EH (cell line): ENCODE measurements at regions not wholly inside any gene's neighbourhood (a gene's known extent, or its start where the extent isn't known, plus 50 kb on each side); places are given as distances from the start of the nearest gene placed in this dataset.

Experiments
- DNase-seq: peaks from one replicate; pipeline ENCODE4 v3.0.0-alpha.2; 2015; ENCODE audit warnings: low read depth

- no peak for DNase-seq
Measured at GRCh38 chr7:115708013-115708341, 322.6 kb downstream of the TFEC start.

- DNase-seq: peak; percentile 16
Measured at GRCh38 chr7:115707258-115708012, 323.1 kb downstream of the TFEC start.

- DNase-seq: no peak
Measured at GRCh38 chr7:115704884-115705283, 325.7 kb downstream of the TFEC start.

- DNase-seq: no peak
Measured at GRCh38 chr7:115701141-115701540, 329.4 kb downstream of the TFEC start.

- DNase-seq: no peak
Measured at GRCh38 chr7:115694424-115694823, 336.1 kb downstream of the TFEC start.

- no peak for DNase-seq
Measured at GRCh38 chr7:115693779-115694178, 336.8 kb downstream of the TFEC start.

GRCh38 chr7:115689941-115690340, 340.6 kb downstream of the TFEC start:
- DNase-seq: no peak

GRCh38 chr7:115683093-115683492, 347.5 kb downstream of the TFEC start:
- DNase-seq: no peak

- no peak for DNase-seq
Measured at GRCh38 chr7:115682507-115682906, 348.1 kb downstream of the TFEC start.

GRCh38 chr7:115680921-115681320, 349.6 kb downstream of the TFEC start:
- no peak for DNase-seq

- DNase-seq: peak; percentile 63
Measured at GRCh38 chr7:115679976-115680375, 350.6 kb downstream of the TFEC start.

GRCh38 chr7:115679423-115679822, 351.1 kb downstream of the TFEC start:
- no peak for DNase-seq

GRCh38 chr7:115678086-115678982, 352.2 kb downstream of the TFEC start:
- DNase-seq: peak; percentile 81

GRCh38 chr7:115676707-115677106, 353.9 kb downstream of the TFEC start:
- DNase-seq: no peak

- peak; percentile 52 for DNase-seq
Measured at GRCh38 chr7:115676080-115676479, 354.5 kb downstream of the TFEC start.

- no peak for DNase-seq
Measured at GRCh38 chr7:115674467-115675024, 356.0 kb downstream of the TFEC start.

- peak; percentile 72 for DNase-seq
Measured at GRCh38 chr7:115672024-115672423, 358.5 kb downstream of the TFEC start.

- DNase-seq: peak; percentile 9
Measured at GRCh38 chr7:115662676-115663075, 367.9 kb downstream of the TFEC start.

GRCh38 chr7:115662120-115662519, 368.4 kb downstream of the TFEC start:
- DNase-seq: peak; percentile 49

- DNase-seq: no peak
Measured at GRCh38 chr7:115658223-115658622, 372.3 kb downstream of the TFEC start.

- DNase-seq: peak; percentile 58
Measured at GRCh38 chr7:115654384-115655214, 376.0 kb downstream of the TFEC start.

GRCh38 chr7:115649429-115649828, 381.1 kb downstream of the TFEC start:
- no peak for DNase-seq
